ENCODE measurements at regions not wholly inside any gene's neighbourhood (a gene's known extent, or its start where the extent isn't known, plus 50 kb on each side); places are given as distances from the start of the nearest gene placed in this dataset.

GRCh38 chr6:47426524-47427302 lies 50.9 kb upstream of the CD2AP start:
- peaks cover 8% of the 10 kb centered on the region; the same call in 1 of the 2 replicates for H3K9me3 ChIP-seq (ENCODE audit: control insufficient read depth, insufficient read depth, low read length)
- no peak overlapping the region for H3K4me3 ChIP-seq (ENCODE audit: low read length)
- TF ChIP-seq EZH2phosphoT487 (IDR thresholded peaks at IDR 0.05; ENCODE audit: borderline replicate concordance, low read length), result no peak
- peaks cover 4% of the 10 kb centered on the region; the same call in 1 of the 2 replicates for H3K4me1 ChIP-seq (ENCODE audit: control insufficient read depth, low read length)
- H3K27me3 ChIP-seq (ENCODE audit: control insufficient read depth, low read length), result no peaks in the 10 kb centered on the region
- no peak overlapping the region for H3K4me2 ChIP-seq (ENCODE audit: low read length)
- no peaks in the 10 kb centered on the region for H3F3A ChIP-seq (ENCODE audit: control insufficient read depth, insufficient read depth)
- H3K36me3 ChIP-seq (ENCODE audit: control insufficient read depth, low read length), result no peaks in the 10 kb centered on the region
- no peaks in the 10 kb centered on the region for H3K9me2 ChIP-seq (replicated peaks; ENCODE audit: control insufficient read depth, low read length)
- no peaks in the 10 kb centered on the region for H3K79me2 ChIP-seq (ENCODE audit: control insufficient read depth, low read length)
- no peaks in the 10 kb centered on the region for H4K20me1 ChIP-seq (ENCODE audit: control insufficient read depth, insufficient read depth, low read depth, low read length)
- no peak overlapping the region for H3K27ac ChIP-seq (ENCODE audit: low read depth, low read length)

GRCh38 chr6:47427680-47428079 lies 49.9 kb upstream of the CD2AP start:
- no peaks in the 10 kb centered on the region for H3K79me2 ChIP-seq (ENCODE audit: control insufficient read depth, low read length)
- H3K9me2 ChIP-seq (replicated peaks; ENCODE audit: control insufficient read depth, low read length), result no peaks in the 10 kb centered on the region
- no peak overlapping the region for H3K4me3 ChIP-seq (ENCODE audit: low read length)
- no peak overlapping the region for H3K4me2 ChIP-seq (ENCODE audit: low read length)
- H3K4me1 ChIP-seq (ENCODE audit: control insufficient read depth, low read length), result peaks cover 4% of the 10 kb centered on the region; the same call in 1 of the 2 replicates
- H3F3A ChIP-seq (ENCODE audit: control insufficient read depth, insufficient read depth), result no peaks in the 10 kb centered on the region
- H3K9me3 ChIP-seq (ENCODE audit: control insufficient read depth, insufficient read depth, low read length), result peaks cover 8% of the 10 kb centered on the region; the same call in 1 of the 2 replicates
- H3K27ac ChIP-seq (ENCODE audit: low read depth, low read length), result no peak overlapping the region
- H4K20me1 ChIP-seq (ENCODE audit: control insufficient read depth, insufficient read depth, low read depth, low read length), result no peaks in the 10 kb centered on the region
- no peaks in the 10 kb centered on the region for H3K36me3 ChIP-seq (ENCODE audit: control insufficient read depth, low read length)
- no peaks in the 10 kb centered on the region for H3K27me3 ChIP-seq (ENCODE audit: control insufficient read depth, low read length)
- TF ChIP-seq CTCF (IDR thresholded peaks at IDR 0.05; ENCODE audit: low read depth, low read length, poor library complexity, severe bottlenecking), result no peak
- TF ChIP-seq EZH2phosphoT487 (IDR thresholded peaks at IDR 0.05; ENCODE audit: borderline replicate concordance, low read length), result no peak

All from DOHH2 (cell line).